ENCODE measurements at regions not wholly inside any gene's neighbourhood (a gene's known extent, or its start where the extent isn't known, plus 50 kb on each side); places are given as distances from the start of the nearest gene placed in this dataset.
A peak's percentile ranks its signal among the peaks of the same experiment; 100 is the strongest.
"Not testable (repeated sequence)": the region's sequence is repeated elsewhere in the genome, so short reads cannot be mapped to it uniquely, and the experiment has no call there.

- no peak overlapping the region for H3K27ac ChIP-seq
- CTCF ChIA-PET: interaction anchor here (0.6 kb wide), 1 partner anchor 378 kb away, joined by 3 read pairs; no protein-coding TSS in a partner anchor
- no peak for DNase-seq (ENCODE audit: low spot score)
- TF ChIP-seq CTCF (conservative IDR thresholded peaks at IDR 0.05; ENCODE audit: low read depth): no peak
- POLR2A ChIA-PET (ENCODE audit: low non-redundant PET): no interaction called here
These were observed 467.4 kb downstream of the TMEM121 start for GRCh38 chr14:105993814-105994213.

DNA sequence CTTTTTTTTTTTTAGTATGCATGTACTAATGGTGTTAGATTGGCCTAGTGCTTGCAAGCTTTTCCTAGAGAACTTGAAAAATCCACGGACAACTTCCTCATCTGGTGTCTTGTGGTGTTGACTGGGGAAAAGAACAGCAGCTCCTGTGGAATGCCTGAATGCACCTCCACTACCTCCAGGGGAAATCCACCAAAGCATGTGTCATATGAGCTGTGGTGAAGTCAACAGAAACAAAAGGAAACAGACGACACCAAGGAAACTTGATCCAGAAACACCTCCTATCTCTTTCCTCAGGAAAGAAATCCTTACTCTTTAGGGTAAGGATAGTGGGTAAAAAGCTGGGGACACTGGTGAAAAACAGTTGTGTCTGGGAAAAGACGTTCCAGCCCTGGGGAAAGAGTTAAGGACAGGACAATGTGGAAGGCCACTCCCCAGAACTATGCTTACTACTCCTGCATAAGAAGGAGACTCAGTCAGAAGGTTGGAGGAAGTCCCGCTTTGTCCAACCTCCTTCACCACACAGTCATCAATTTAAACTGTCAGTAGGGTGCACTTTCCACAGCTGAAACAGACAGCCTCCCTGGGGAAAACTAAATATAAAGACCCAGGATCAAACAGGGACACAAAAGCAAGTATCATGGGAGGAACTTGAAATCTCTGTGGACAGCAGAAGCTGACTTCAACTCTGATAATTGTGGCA is 468.8 kb downstream of the TMEM121 start:
- POLR2A ChIA-PET (ENCODE audit: low non-redundant PET); DNase-seq (ENCODE audit: low spot score); H3K27ac ChIP-seq: not testable (repeated sequence)
- CTCF ChIA-PET: interaction anchor here (0.6 to 0.7 kb wide), 2 partner anchors 49 to 607 kb away, joined by 3 to 5 read pairs; no protein-coding TSS in a partner anchor

- CTCF ChIA-PET; DNase-seq (ENCODE audit: low spot score); POLR2A ChIA-PET (ENCODE audit: low non-redundant PET); H3K27ac ChIP-seq: not testable (repeated sequence)
These were observed 472.2 kb downstream of the TMEM121 start for GRCh38 chr14:105998597-105998996.

DNA sequence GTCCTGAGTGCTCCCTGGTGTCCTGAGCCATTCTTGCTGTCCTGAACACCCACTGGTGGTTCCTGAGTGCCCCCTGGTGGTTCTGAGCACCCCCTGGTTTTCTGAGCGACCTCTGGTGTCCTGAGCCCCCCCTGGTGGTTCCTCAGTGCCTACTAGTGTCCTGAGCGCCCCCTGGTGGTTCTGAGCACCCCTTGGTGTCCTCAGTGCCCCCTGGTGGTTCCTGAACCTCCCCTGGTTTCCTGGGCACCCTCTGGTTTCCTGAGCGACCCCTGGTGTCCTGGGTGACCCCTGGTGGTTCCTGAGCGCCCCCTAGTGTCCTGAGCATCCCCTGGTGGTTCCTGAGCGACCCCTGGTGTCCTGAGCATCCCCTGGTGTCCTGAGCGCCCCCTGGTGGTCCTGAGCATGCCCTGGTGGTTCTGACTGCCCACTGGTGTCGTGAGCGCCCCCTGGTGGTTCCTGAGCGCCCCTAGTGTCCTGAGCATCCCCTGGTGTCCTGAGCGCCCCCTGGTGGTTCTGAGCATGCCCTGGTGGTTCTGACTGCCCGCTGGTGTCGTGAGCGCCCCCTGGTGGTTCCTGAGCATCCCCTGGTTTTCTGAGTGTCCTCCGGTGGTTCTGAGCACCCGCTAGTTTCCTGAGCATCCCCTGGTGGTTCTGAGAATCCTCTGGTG is 473.1 kb downstream of the TMEM121 start:
- CTCF ChIA-PET: no interaction called here
- H3K27ac ChIP-seq: no peak overlapping the region
- POLR2A ChIA-PET (ENCODE audit: low non-redundant PET): no interaction called here
- peak; percentile 18; the same call in 1 of the 2 replicates for TF ChIP-seq CTCF (conservative IDR thresholded peaks at IDR 0.05; ENCODE audit: low read depth)
- no peak for DNase-seq (ENCODE audit: low spot score)

- DNase-seq (ENCODE audit: low spot score); POLR2A ChIA-PET (ENCODE audit: low non-redundant PET); CTCF ChIA-PET; H3K27ac ChIP-seq: not testable (repeated sequence)
These were observed 473.7 kb downstream of the TMEM121 start for GRCh38 chr14:106000029-106000511.

DNA sequence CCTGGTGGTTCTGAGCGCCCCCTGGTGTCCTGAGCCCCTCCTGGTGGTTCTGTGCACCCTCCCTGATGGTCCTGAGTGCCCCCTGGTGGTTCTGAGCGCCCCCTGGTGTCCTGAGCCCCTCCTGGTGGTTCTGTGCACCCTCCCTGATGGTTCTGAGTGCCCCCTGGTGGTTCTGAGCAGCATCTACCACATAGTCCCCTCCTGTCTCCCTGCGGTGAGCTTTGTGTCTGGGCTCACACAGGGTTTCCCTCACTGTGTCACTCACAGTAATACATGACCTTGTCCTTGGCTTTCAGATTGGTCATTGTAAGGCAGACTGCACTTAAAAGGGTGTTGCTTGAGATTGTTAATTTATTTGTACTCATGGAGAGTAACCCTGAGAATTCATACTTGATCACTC is 474.9 kb downstream of the TMEM121 start:
- DNase-seq (ENCODE audit: low spot score); H3K27ac ChIP-seq; CTCF ChIA-PET; POLR2A ChIA-PET (ENCODE audit: low non-redundant PET): not testable (repeated sequence)

DNA sequence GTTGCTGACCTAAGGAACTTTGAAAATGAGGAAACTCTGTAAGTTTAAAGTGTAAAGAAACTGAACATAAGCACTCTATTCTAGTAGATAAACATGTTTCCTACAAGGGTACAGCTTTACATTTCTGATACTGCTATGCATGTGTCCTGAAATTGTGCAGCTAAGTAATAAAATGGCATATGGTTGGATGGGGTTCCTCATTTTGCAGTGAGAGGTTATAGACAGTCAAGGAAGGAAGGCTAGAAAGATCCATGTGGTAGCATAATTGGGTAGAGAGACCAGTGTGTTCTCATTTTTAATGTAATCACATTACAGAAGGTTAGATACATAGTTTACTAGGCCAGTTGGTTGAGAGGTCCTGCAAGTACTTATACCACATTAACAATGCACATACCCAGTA is 477.0 kb downstream of the TMEM121 start:
- H3K27ac ChIP-seq: no peak overlapping the region
- CTCF ChIA-PET: no interaction called here
- TF ChIP-seq CTCF (conservative IDR thresholded peaks at IDR 0.05; ENCODE audit: low read depth): no peak
- POLR2A ChIA-PET (ENCODE audit: low non-redundant PET): no interaction called here
- DNase-seq (ENCODE audit: low spot score): no peak

- DNase-seq (ENCODE audit: low spot score); POLR2A ChIA-PET (ENCODE audit: low non-redundant PET); H3K27ac ChIP-seq: not testable (repeated sequence)
- CTCF ChIA-PET: interaction anchor here (0.6 kb wide), 1 partner anchor 194 kb away, joined by 4 read pairs; no protein-coding TSS in a partner anchor
These were observed 478.8 kb downstream of the TMEM121 start for GRCh38 chr14:106004937-106005795.

- not testable (repeated sequence) for DNase-seq (ENCODE audit: low spot score)
- TF ChIP-seq CTCF (conservative IDR thresholded peaks at IDR 0.05; ENCODE audit: low read depth): 0 out of 2 replicates have a peak, but pooled peaks have one; percentile 10
These were observed 479.7 kb downstream of the TMEM121 start for GRCh38 chr14:106006043-106006442.

DNA sequence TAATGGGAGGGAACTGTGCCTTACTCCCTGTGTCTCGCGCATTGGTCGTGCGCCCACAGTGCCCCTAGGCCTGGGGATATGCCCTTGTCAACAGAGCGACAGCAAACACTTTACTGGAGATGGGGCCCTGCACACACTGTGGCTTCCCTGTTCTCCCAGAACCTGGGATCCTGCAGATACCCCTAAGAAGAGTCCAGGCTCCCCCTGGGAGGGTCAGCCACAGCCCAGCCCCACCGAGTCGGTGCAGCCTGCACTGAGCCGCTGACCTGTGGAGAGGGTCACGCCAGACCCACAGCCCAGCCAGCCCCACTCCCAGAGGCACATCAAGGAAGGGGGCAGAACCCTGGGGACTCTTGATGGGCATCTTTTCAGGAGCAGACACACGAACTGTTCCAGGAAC is 480.3 kb downstream of the TMEM121 start:
- DNase-seq (ENCODE audit: low spot score); CTCF ChIA-PET; POLR2A ChIA-PET (ENCODE audit: low non-redundant PET); H3K27ac ChIP-seq: not testable (repeated sequence)

More at GRCh38 chr14:106006043-106006442, 479.7 kb downstream of the TMEM121 start:
- H3K27ac ChIP-seq; POLR2A ChIA-PET (ENCODE audit: low non-redundant PET): not testable (repeated sequence)
- CTCF ChIA-PET: interaction anchor here (0.6 kb wide), 1 partner anchor 194 kb away, joined by 4 read pairs; no protein-coding TSS in a partner anchor
